Psoas muscle (tissue), 7 donors: ENCODE measurements at regions not wholly inside any gene's neighbourhood (a gene's known extent, or its start where the extent isn't known, plus 50 kb on each side); places are given as distances from the start of the nearest gene placed in this dataset.

Source experiments
- ATAC-seq, 4 donors: fragments of 200-7000 bp; cut with Tn5 transposase; one replicate each; pipeline ENCODE4 v1.9.1; 2020; ENCODE audit warnings: moderate library complexity in 3 of 4, mild to moderate bottlenecking in 2 of 4
- DNase-seq, 2 donors: peaks; one replicate each; pipeline ENCODE4 v3.0.0-alpha.2; 2020
- H3K27ac ChIP-seq: fragments of 200-600 bp; one replicate; pipeline ENCODE4 v1.8.0; 2022
- H3K27me3 ChIP-seq, 3 donors: fragments of 200-600 bp in 1 of 3; one replicate each; pipeline versions ENCODE4 v1.6.1 to v1.8.0; 2013 to 2022; ENCODE audit warnings: low read length in 2 of 3, mild to moderate bottlenecking in 2 of 3, moderate library complexity in 1 of 3; ENCODE audit not compliant: insufficient read depth in 3 of 3
- H3K36me3 ChIP-seq, 2 donors: fragments of 200-600 bp in 1 of 2; one replicate each; pipeline versions ENCODE4 v1.6.1 to v1.8.0; 2013 to 2022; ENCODE audit warnings: low read depth in 1 of 2, mild to moderate bottlenecking in 1 of 2, moderate library complexity in 1 of 2; ENCODE audit not compliant: insufficient read depth in 1 of 2
- H3K4me1 ChIP-seq: fragments of 200-600 bp; one replicate; pipeline ENCODE4 v1.8.0; 2022
- H3K4me3 ChIP-seq: fragments of 200-600 bp; one replicate; pipeline ENCODE4 v1.8.0; 2022; ENCODE audit warnings: mild to moderate bottlenecking
- H3K9me3 ChIP-seq: fragments of 200-600 bp; one replicate; pipeline ENCODE4 v1.8.0; 2022
- WGBS, 3 donors: extraction: QIAGEN DNeasy Blood & Tissue Kit; methylation state at CpG; one replicate each; pipeline versions ENCODE4 v1.1.6 to v1.1.7; 2013; 5-methylcytosine and 5-hydroxymethylcytosine counted together
- intact Hi-C, 2 donors: fragments of 100-400 bp; cut with DNase I; formaldehyde crosslinking; loops; one replicate each; pipeline versions ENCODE4 v1.11.0 to v1.14.2; 2022
- TF ChIP-seq, protein P1 (sequence below): fragments of 200-600 bp; IDR thresholded peaks from one replicate; pipeline ENCODE4 v1.8.0; 2022; ENCODE audit warnings: antibody characterized with exemption
- donor health status: healthy with polysubstance abuse.
- donor health status: DM: no; HTN: no; CAD: no; lungs with moderate emphysema.
- donor health status: Bipolar disorder and iron deficiency.
- donor health status: healthy.
- donor health status: DM: yes; HTN: yes; CAD: no.
- donor health status: DM: no; HTN: no; CAD: no.
- donor health status: DM: yes; HTN: yes; CAD: no.

DNA sequence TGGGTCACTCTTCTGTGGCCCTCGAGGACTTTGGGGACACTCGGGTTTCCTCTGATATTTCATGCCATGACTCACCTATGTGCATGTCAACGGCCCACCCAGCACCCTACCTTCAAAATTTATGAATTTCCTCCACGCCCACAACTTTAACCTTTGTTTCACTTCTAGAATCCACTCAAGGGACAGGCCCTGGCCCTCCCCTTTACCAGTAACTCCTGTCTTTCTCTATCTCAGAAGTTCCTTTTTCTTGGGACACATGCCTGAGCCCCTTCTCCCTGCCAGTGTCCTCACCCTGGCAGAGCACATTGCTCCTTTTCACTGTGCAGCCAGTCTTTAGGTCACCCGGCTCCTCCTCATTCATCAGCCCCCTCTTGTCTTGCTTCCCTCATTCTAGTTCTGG is 282.5 kb upstream of the KLF6 start:
- 83 to 93% (median 89%) methylated on average over 5 of the region's 5 CpGs for WGBS, 3 donors
- no peak for DNase-seq
- H3K27ac ChIP-seq: no peak overlapping the region
- peaks cover 0 to 1% (median 0%) of the 10 kb centered on the region in 3 donors for H3K27me3 ChIP-seq
- intact Hi-C loops: no loop called here
- no peaks in the 10 kb centered on the region for H3K4me1 ChIP-seq
- no peaks in the 10 kb centered on the region for H3K36me3 ChIP-seq
- no peaks in the 10 kb centered on the region for H3K9me3 ChIP-seq
- no peak for ATAC-seq
- TF ChIP-seq, protein P1, sequence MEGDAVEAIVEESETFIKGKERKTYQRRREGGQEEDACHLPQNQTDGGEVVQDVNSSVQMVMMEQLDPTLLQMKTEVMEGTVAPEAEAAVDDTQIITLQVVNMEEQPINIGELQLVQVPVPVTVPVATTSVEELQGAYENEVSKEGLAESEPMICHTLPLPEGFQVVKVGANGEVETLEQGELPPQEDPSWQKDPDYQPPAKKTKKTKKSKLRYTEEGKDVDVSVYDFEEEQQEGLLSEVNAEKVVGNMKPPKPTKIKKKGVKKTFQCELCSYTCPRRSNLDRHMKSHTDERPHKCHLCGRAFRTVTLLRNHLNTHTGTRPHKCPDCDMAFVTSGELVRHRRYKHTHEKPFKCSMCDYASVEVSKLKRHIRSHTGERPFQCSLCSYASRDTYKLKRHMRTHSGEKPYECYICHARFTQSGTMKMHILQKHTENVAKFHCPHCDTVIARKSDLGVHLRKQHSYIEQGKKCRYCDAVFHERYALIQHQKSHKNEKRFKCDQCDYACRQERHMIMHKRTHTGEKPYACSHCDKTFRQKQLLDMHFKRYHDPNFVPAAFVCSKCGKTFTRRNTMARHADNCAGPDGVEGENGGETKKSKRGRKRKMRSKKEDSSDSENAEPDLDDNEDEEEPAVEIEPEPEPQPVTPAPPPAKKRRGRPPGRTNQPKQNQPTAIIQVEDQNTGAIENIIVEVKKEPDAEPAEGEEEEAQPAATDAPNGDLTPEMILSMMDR: no peak
- no peak overlapping the region for H3K4me3 ChIP-seq

DNA sequence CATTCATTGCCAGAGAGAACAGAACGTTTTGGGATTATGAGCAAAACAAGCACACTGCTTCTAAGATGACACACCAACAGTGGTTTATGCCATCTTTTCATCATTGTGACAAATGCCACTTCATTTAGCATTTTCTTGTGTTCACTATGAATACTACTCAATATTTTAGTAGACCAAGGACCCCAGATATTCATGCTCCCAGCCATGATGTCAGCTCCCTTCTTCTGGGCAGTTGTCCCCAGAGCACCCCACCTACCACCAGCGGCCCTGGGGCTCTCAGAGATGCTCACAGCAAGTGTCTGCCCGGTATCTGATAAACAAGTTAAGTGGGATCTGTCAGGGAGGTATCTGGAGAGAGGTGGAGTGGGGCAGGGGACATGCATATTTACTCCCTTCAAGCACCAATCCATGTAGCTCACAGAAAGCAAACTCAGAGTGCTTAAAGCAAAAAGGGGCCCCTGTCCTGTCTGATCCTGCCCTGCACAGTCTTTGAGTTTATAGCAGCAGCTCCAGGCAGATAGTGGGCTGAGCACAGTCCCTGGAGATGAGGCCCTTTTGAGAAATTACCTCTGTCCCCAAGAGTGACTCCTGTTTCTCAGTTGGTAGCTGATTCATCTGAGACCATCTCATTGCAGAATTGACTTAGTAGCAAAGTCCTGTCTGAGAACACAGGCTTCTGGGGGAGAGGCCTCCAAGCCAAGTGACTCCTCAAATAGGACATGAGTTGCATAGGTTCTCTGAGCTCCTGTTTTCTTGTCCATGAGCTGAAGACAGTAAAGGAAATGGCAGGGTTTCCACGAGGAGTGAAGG is 281.8 kb upstream of the KLF6 start:
- no peak for ATAC-seq
- no peak overlapping the region for H3K4me3 ChIP-seq
- 76 to 82% (median 77%) methylated on average over 4 of the region's 4 CpGs for WGBS, 3 donors
- no peak for DNase-seq
- no peaks in the 10 kb centered on the region for H3K9me3 ChIP-seq
- no peaks in the 10 kb centered on the region for H3K36me3 ChIP-seq
- H3K4me1 ChIP-seq: peaks cover 2% of the 10 kb centered on the region
- TF ChIP-seq, protein P1: no peak
- H3K27me3 ChIP-seq: peaks cover 0 to 1% (median 0%) of the 10 kb centered on the region in 3 donors
- no peak overlapping the region for H3K27ac ChIP-seq
- intact Hi-C loops: no loop called here

DNA sequence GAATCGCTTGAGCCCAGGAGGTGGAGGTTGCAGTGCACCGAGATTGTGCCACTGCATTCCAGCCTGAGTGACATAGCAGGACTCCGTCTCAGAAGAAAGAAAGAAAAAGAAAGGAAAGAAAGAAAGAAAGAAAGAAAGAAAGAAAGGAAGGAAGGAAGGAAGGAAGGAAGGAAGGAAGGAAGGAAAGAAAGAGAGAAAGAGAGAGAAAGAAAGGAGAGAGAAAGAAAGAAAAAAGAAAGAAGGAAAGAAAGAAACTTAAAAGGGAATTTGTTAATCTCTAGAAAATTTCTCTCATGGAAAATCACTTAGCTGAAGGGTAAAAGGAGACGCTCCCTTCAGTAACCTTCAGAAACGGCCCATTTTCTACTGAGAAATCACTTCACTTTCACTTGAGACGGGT is 279.5 kb upstream of the KLF6 start:
- 97 to 98% (median 97%) methylated on average over 6 of the region's 6 CpGs for WGBS, 3 donors
- Histone ChIP-seq H3K4me3 (no peak overlapping the region), H3K27ac (no peak overlapping the region), H3K4me1 (peaks cover 12% of the 10 kb centered on the region), H3K9me3 (no peaks in the 10 kb centered on the region), H3K27me3 (peaks cover 0 to 1% (median 0%) of the 10 kb centered on the region in 3 donors), H3K36me3 (no peaks in the 10 kb centered on the region)
- intact Hi-C loops: no loop called here
- TF ChIP-seq, protein P1: no peak
- DNase-seq: no peak
- no peak for ATAC-seq

- no peak for DNase-seq
- Histone ChIP-seq H3K4me3 (no peak overlapping the region), H3K9me3 (no peaks in the 10 kb centered on the region), H3K4me1 (peaks cover 12% of the 10 kb centered on the region), H3K36me3 (no peaks in the 10 kb centered on the region), H3K27me3 (peaks cover 0 to 1% (median 0%) of the 10 kb centered on the region in 3 donors), H3K27ac (no peak overlapping the region)
- TF ChIP-seq, protein P1: no peak
- intact Hi-C loops: no loop called here
- WGBS, 3 donors: 93% methylated on average over 3 of the region's 3 CpGs
- ATAC-seq: no peak
These were observed 278.7 kb upstream of the KLF6 start for GRCh38 chr10:4063717-4064116.

- WGBS, 3 donors: 94 to 96% (median 95%) methylated on average over 6 of the region's 6 CpGs
- H3K27me3 ChIP-seq: peaks cover 0 to 1% (median 0%) of the 10 kb centered on the region in 3 donors
- H3K27ac ChIP-seq: no peak overlapping the region
These were observed 277.7 kb upstream of the KLF6 start for GRCh38 chr10:4062751-4063150.

More at GRCh38 chr10:4062751-4063150, 277.7 kb upstream of the KLF6 start:
- DNase-seq (no peak), ATAC-seq (no peak)
- TF ChIP-seq, protein P1: no peak
- Histone ChIP-seq H3K9me3 (no peaks in the 10 kb centered on the region), H3K36me3 (no peaks in the 10 kb centered on the region), H3K4me3 (no peak overlapping the region), H3K4me1 (peaks cover 12% of the 10 kb centered on the region)
- intact Hi-C loops: no loop called here
